Hepatocyte (in vitro differentiated cells): ENCODE measurements at regions not wholly inside any gene's neighbourhood (a gene's known extent, or its start where the extent isn't known, plus 50 kb on each side); places are given as distances from the start of the nearest gene placed in this dataset.

Source experiments
- EZH2 ChIP-seq: fragments of 200-600 bp; sonication (generic); IDR thresholded peaks from 2 replicates; pipeline ENCODE4 v1.6.1; 2016; ENCODE audit warnings: antibody characterized with exemption, mild to moderate bottlenecking, borderline replicate concordance
- EZH2phosphoT487 ChIP-seq: fragments of 200-600 bp; sonication (generic); IDR thresholded peaks from one replicate; pipeline ENCODE4 v1.6.1; 2018; ENCODE audit warnings: antibody characterized with exemption, mild to moderate bottlenecking, low read depth, moderate library complexity; ENCODE audit not compliant: unreplicated experiment, severe bottlenecking

GRCh38 chr13:111879719-111880118, 187.2 kb upstream of the SOX1 start:
- no peak for TF ChIP-seq EZH2phosphoT487
- no peak for TF ChIP-seq EZH2
